ENCODE measurements at regions not wholly inside any gene's neighbourhood (a gene's known extent, or its start where the extent isn't known, plus 50 kb on each side); places are given as distances from the start of the nearest gene placed in this dataset.

DNA sequence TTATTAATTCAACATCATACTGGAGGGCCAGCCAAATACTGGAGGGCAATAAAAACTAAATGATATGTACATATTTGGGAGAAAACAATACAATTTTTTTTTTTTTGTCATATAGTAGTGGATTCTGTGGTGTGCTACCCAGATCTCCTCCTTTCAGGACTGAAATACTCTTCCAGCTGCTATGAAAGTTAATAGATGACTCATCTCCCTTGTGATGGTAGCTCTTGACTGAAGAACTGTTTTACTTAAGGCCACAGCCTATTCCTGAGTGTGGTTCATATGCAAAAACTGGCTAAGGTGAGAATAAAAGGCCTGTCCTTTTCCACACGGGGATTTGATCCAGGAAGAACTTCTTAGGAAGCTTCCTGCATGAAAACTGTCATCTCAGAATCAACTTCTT, 307.9 kb downstream of the HLX start:
- peaks cover 3% of the 10 kb centered on the region; the same call in 1 of the 2 replicates for H3K9me3 ChIP-seq
- POLR2A ChIA-PET = no interaction called here
- H3K4me2 ChIP-seq = no peak overlapping the region
- H3K9ac ChIP-seq = no peak overlapping the region
- DNase-seq = no peak
- H3F3A ChIP-seq (replicated peaks; ENCODE audit: insufficient read depth) = no peaks in the 10 kb centered on the region
- no peaks in the 10 kb centered on the region for H3K36me3 ChIP-seq (replicated peaks in 1 of 2; ENCODE audit: control insufficient read depth in 1 of 2, insufficient read depth in 2 of 2, low read length in 1 of 2)
- CTCF ChIA-PET = interaction anchor here (1.7 to 6.2 kb wide), 2 partner anchors 16 to 312 kb away, joined by 4 to 31 read pairs; no protein-coding TSS in a partner anchor
- H4K20me1 ChIP-seq (ENCODE audit: insufficient read depth) = no peaks in the 10 kb centered on the region
- peaks cover 0 to 3% of the 10 kb centered on the region in 2 experiments; a peak in 1 of 4 replicates for H3K4me1 ChIP-seq (ENCODE audit: control insufficient read depth in 1 of 2, insufficient read depth in 2 of 2, low read depth in 1 of 2, low read length in 1 of 2)
- H3K27ac ChIP-seq (ENCODE audit: low read depth in 2 of 2, low read length in 1 of 2) = no peak overlapping the region
- no peaks in the 10 kb centered on the region for H3K9me2 ChIP-seq
- no peaks in the 10 kb centered on the region for H3K27me3 ChIP-seq (ENCODE audit: insufficient read depth)
- WGBS (ENCODE audit: low lambda C conversion rate) = 73% methylated on average over 1 of the region's 1 CpG
- H2AFZ ChIP-seq (ENCODE audit: low read depth) = no peak overlapping the region
- TF ChIP-seq EP300 (IDR thresholded peaks at IDR 0.05; ENCODE audit: borderline replicate concordance in 1 of 2, low read depth in 1 of 2, low read length in 1 of 2) = no peak
- no peak for TF ChIP-seq JUND (IDR thresholded peaks at IDR 0.05)
- TF ChIP-seq NFIC (IDR thresholded peaks at IDR 0.05; ENCODE audit: borderline replicate concordance) = no peak
- no peak for TF ChIP-seq RFX5 (IDR thresholded peaks at IDR 0.05; ENCODE audit: low read length)
- TF ChIP-seq MXI1 (IDR thresholded peaks at IDR 0.05; ENCODE audit: low read depth, low read length) = no peak
- no peak for TF ChIP-seq NRF1 (IDR thresholded peaks at IDR 0.05; ENCODE audit: low read depth, low read length)
- TF ChIP-seq FOXM1 (IDR thresholded peaks at IDR 0.05; ENCODE audit: low read depth) = no peak
- no peak for TF ChIP-seq REST (IDR thresholded peaks at IDR 0.05; ENCODE audit: low read depth, low read length)
- no peak for TF ChIP-seq CTCF (IDR thresholded peaks at IDR 0.05)
- no peak for TF ChIP-seq RAD21 (IDR thresholded peaks at IDR 0.05; ENCODE audit: low read length)
- no peak for TF ChIP-seq FOSL2 (IDR thresholded peaks at IDR 0.05; ENCODE audit: borderline replicate concordance, low read depth)
- no peak for TF ChIP-seq RCOR1 (IDR thresholded peaks at IDR 0.05; ENCODE audit: low read length)
- no peak overlapping the region for H3K4me3 ChIP-seq (ENCODE audit: low read depth in 2 of 2, low read length in 1 of 2)
- no peaks in the 10 kb centered on the region for H3K79me2 ChIP-seq (ENCODE audit: insufficient read depth)

DNA sequence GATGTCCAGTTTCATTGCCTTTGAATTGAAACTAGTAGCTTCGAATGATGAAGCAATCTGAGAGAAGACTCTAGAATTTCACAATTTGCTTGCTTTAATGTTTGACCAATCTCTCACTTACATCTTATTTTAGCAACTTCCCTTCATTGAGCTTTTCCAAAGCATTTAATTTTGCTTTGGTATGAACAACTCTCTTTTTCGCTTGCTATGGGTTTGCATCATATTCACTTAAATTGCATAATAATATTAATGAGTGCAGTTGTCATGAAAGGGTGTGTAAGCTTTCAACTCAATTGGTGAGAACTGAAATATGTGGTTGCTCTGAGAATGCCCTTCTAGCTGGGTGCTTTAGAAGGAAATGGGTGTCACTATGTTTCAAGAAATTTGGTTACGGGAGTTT, 309.2 kb downstream of the HLX start:
- Histone ChIP-seq H3K9me2 (no peaks in the 10 kb centered on the region; the same call in 1 of the 2 replicates), H3K27ac (ENCODE audit: low read depth in 2 of 2, low read length in 1 of 2) (no peak overlapping the region), H4K20me1 (ENCODE audit: insufficient read depth) (no peaks in the 10 kb centered on the region), H3K9ac (no peak overlapping the region), H2AFZ (ENCODE audit: low read depth) (no peak overlapping the region), H3K4me3 (ENCODE audit: low read depth in 2 of 2, low read length in 1 of 2) (no peak overlapping the region), H3K4me2 (no peak overlapping the region), H3K4me1 (ENCODE audit: control insufficient read depth in 1 of 2, insufficient read depth in 2 of 2, low read depth in 1 of 2, low read length in 1 of 2) (no peaks in the 10 kb centered on the region; a peak in 1 of 4 replicates), H3K27me3 (ENCODE audit: insufficient read depth) (no peaks in the 10 kb centered on the region), H3K79me2 (ENCODE audit: insufficient read depth) (no peaks in the 10 kb centered on the region), H3K36me3 (replicated peaks in 1 of 2; ENCODE audit: control insufficient read depth in 1 of 2, insufficient read depth in 2 of 2, low read length in 1 of 2) (no peaks in the 10 kb centered on the region), H3F3A (replicated peaks; ENCODE audit: insufficient read depth) (no peaks in the 10 kb centered on the region), H3K9me3 (peaks cover 3% of the 10 kb centered on the region; the same call in 1 of the 2 replicates)
- no peak for DNase-seq
- CTCF ChIA-PET = interaction anchor here (1.0 to 6.2 kb wide), 3 partner anchors 15 to 314 kb away, joined by 3 to 31 read pairs (median 4); no protein-coding TSS in a partner anchor
- WGBS (ENCODE audit: low lambda C conversion rate) = 86% methylated on average over 3 of the region's 3 CpGs
- POLR2A ChIA-PET = no interaction called here
- TF ChIP-seq FOSL2 (IDR thresholded peaks at IDR 0.05; ENCODE audit: borderline replicate concordance, low read depth) (no peak), RFX5 (IDR thresholded peaks at IDR 0.05; ENCODE audit: low read length) (no peak), SMC3 (IDR thresholded peaks at IDR 0.05; ENCODE audit: low read depth, low read length) (no peak), REST (IDR thresholded peaks at IDR 0.05; ENCODE audit: low read depth, low read length) (no peak), JUND (IDR thresholded peaks at IDR 0.05) (no peak), NRF1 (IDR thresholded peaks at IDR 0.05; ENCODE audit: low read depth, low read length) (no peak), TCF12 (IDR thresholded peaks at IDR 0.05) (no peak), RAD21 (IDR thresholded peaks at IDR 0.05; ENCODE audit: low read length) (no peak), TAF1 (IDR thresholded peaks at IDR 0.05; ENCODE audit: borderline replicate concordance, low read depth, low read length) (no peak), MEF2A (IDR thresholded peaks at IDR 0.05; ENCODE audit: borderline replicate concordance, low read depth) (no peak), POLR2AphosphoS5 (IDR thresholded peaks at IDR 0.05; ENCODE audit: low read depth, low read length) (no peak)
- TF ChIP-seq, protein P1, sequence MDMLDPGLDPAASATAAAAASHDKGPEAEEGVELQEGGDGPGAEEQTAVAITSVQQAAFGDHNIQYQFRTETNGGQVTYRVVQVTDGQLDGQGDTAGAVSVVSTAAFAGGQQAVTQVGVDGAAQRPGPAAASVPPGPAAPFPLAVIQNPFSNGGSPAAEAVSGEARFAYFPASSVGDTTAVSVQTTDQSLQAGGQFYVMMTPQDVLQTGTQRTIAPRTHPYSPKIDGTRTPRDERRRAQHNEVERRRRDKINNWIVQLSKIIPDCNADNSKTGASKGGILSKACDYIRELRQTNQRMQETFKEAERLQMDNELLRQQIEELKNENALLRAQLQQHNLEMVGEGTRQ (IDR thresholded peaks at IDR 0.05; ENCODE audit: borderline replicate concordance, low read depth, low read length) = no peak
